ENCODE measurements at regions not wholly inside any gene's neighbourhood (a gene's known extent, or its start where the extent isn't known, plus 50 kb on each side); places are given as distances from the start of the nearest gene placed in this dataset.

GRCh38 chr6:141359953-141360352 lies 772.8 kb upstream of the GJE1 start:
- no peak for DNase-seq (ENCODE audit: extremely low spot score, unreplicated experiment)
- Mint-ChIP-seq H3K4me1 (ENCODE audit: unreplicated experiment) (no peaks in the 10 kb centered on the region), H3K9me3 (ENCODE audit: unreplicated experiment) (peaks cover 21% of the 10 kb centered on the region), H3K36me3 (ENCODE audit: unreplicated experiment) (peaks cover 3% of the 10 kb centered on the region), H3K27ac (ENCODE audit: unreplicated experiment) (no peak overlapping the region), H3K27me3 (ENCODE audit: unreplicated experiment) (no peaks in the 10 kb centered on the region), H3K4me3 (ENCODE audit: unreplicated experiment) (no peak overlapping the region)
- no peak for TF ChIP-seq CTCF (IDR thresholded peaks at IDR 0.05)

- peaks cover 3% of the 10 kb centered on the region for H3K36me3 Mint-ChIP-seq (ENCODE audit: unreplicated experiment)
- H3K27ac Mint-ChIP-seq (ENCODE audit: unreplicated experiment) = no peak overlapping the region
- H3K9me3 Mint-ChIP-seq (ENCODE audit: unreplicated experiment) = peaks cover 21% of the 10 kb centered on the region
- peaks cover 4% of the 10 kb centered on the region for H3K4me1 Mint-ChIP-seq (ENCODE audit: unreplicated experiment)
- no peaks in the 10 kb centered on the region for H3K27me3 Mint-ChIP-seq (ENCODE audit: unreplicated experiment)
- DNase-seq (ENCODE audit: extremely low spot score, unreplicated experiment) = no peak
- no peak overlapping the region for H3K4me3 Mint-ChIP-seq (ENCODE audit: unreplicated experiment)
- TF ChIP-seq CTCF (IDR thresholded peaks at IDR 0.05) = no peak
Measured at GRCh38 chr6:141354191-141354955, 778.4 kb upstream of the GJE1 start.

- no peak overlapping the region for H3K27ac Mint-ChIP-seq (ENCODE audit: unreplicated experiment)
- H3K9me3 Mint-ChIP-seq (ENCODE audit: unreplicated experiment) = peaks cover 3% of the 10 kb centered on the region
- H3K4me3 Mint-ChIP-seq (ENCODE audit: unreplicated experiment) = no peak overlapping the region
- no peak for DNase-seq (ENCODE audit: extremely low spot score, unreplicated experiment)
- peaks cover 4% of the 10 kb centered on the region for H3K4me1 Mint-ChIP-seq (ENCODE audit: unreplicated experiment)
- H3K27me3 Mint-ChIP-seq (ENCODE audit: unreplicated experiment) = no peaks in the 10 kb centered on the region
- TF ChIP-seq CTCF (IDR thresholded peaks at IDR 0.05) = no peak
- no peaks in the 10 kb centered on the region for H3K36me3 Mint-ChIP-seq (ENCODE audit: unreplicated experiment)
Measured at GRCh38 chr6:141351721-141352120, 781.0 kb upstream of the GJE1 start.

- no peak for DNase-seq (ENCODE audit: extremely low spot score, unreplicated experiment)
- no peak overlapping the region for H3K27ac Mint-ChIP-seq (ENCODE audit: unreplicated experiment)
- H3K36me3 Mint-ChIP-seq (ENCODE audit: unreplicated experiment) = no peaks in the 10 kb centered on the region
- no peak for TF ChIP-seq CTCF (IDR thresholded peaks at IDR 0.05)
- peaks cover 4% of the 10 kb centered on the region for H3K4me1 Mint-ChIP-seq (ENCODE audit: unreplicated experiment)
- no peaks in the 10 kb centered on the region for H3K27me3 Mint-ChIP-seq (ENCODE audit: unreplicated experiment)
- H3K9me3 Mint-ChIP-seq (ENCODE audit: unreplicated experiment) = no peaks in the 10 kb centered on the region
- no peak overlapping the region for H3K4me3 Mint-ChIP-seq (ENCODE audit: unreplicated experiment)
Measured at GRCh38 chr6:141349710-141350109, 783.0 kb upstream of the GJE1 start.

GRCh38 chr6:141347906-141348492 lies 784.7 kb upstream of the GJE1 start:
- DNase-seq (ENCODE audit: extremely low spot score, unreplicated experiment) = no peak
- Mint-ChIP-seq H3K4me3 (ENCODE audit: unreplicated experiment) (no peak overlapping the region), H3K9me3 (ENCODE audit: unreplicated experiment) (no peaks in the 10 kb centered on the region), H3K36me3 (ENCODE audit: unreplicated experiment) (no peaks in the 10 kb centered on the region), H3K27me3 (ENCODE audit: unreplicated experiment) (no peaks in the 10 kb centered on the region), H3K27ac (ENCODE audit: unreplicated experiment) (no peak overlapping the region), H3K4me1 (ENCODE audit: unreplicated experiment) (peaks cover 2% of the 10 kb centered on the region)
- no peak for TF ChIP-seq CTCF (IDR thresholded peaks at IDR 0.05)

All from osteocyte (in vitro differentiated cells).